ENCODE measurements at regions not wholly inside any gene's neighbourhood (a gene's known extent, or its start where the extent isn't known, plus 50 kb on each side); places are given as distances from the start of the nearest gene placed in this dataset.

- TF ChIP-seq, protein P1, sequence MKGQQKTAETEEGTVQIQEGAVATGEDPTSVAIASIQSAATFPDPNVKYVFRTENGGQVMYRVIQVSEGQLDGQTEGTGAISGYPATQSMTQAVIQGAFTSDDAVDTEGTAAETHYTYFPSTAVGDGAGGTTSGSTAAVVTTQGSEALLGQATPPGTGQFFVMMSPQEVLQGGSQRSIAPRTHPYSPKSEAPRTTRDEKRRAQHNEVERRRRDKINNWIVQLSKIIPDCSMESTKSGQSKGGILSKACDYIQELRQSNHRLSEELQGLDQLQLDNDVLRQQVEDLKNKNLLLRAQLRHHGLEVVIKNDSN (IDR thresholded peaks at IDR 0.05; ENCODE audit: borderline replicate concordance, extremely low read length, insufficient read depth, low read depth, low read length), result no peak
- TF ChIP-seq SREBF1 (IDR thresholded peaks at IDR 0.05; ENCODE audit: low read length), result no peak
- no peak for TF ChIP-seq EP300 (IDR thresholded peaks at IDR 0.05; ENCODE audit: borderline replicate concordance in 1 of 2, control insufficient read depth in 1 of 2, low read depth in 2 of 2, low read length in 2 of 2)
- TF ChIP-seq, protein P2, sequence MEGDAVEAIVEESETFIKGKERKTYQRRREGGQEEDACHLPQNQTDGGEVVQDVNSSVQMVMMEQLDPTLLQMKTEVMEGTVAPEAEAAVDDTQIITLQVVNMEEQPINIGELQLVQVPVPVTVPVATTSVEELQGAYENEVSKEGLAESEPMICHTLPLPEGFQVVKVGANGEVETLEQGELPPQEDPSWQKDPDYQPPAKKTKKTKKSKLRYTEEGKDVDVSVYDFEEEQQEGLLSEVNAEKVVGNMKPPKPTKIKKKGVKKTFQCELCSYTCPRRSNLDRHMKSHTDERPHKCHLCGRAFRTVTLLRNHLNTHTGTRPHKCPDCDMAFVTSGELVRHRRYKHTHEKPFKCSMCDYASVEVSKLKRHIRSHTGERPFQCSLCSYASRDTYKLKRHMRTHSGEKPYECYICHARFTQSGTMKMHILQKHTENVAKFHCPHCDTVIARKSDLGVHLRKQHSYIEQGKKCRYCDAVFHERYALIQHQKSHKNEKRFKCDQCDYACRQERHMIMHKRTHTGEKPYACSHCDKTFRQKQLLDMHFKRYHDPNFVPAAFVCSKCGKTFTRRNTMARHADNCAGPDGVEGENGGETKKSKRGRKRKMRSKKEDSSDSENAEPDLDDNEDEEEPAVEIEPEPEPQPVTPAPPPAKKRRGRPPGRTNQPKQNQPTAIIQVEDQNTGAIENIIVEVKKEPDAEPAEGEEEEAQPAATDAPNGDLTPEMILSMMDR (IDR thresholded peaks at IDR 0.05 in 2 of 3, conservative IDR thresholded peaks at IDR 0.05 in 1 of 3; ENCODE audit: control insufficient read depth in 2 of 3, extremely low read depth in 1 of 3, insufficient read depth in 1 of 3, low read depth in 3 of 3, low read length in 3 of 3), result no peak
- TF ChIP-seq, protein P3, sequence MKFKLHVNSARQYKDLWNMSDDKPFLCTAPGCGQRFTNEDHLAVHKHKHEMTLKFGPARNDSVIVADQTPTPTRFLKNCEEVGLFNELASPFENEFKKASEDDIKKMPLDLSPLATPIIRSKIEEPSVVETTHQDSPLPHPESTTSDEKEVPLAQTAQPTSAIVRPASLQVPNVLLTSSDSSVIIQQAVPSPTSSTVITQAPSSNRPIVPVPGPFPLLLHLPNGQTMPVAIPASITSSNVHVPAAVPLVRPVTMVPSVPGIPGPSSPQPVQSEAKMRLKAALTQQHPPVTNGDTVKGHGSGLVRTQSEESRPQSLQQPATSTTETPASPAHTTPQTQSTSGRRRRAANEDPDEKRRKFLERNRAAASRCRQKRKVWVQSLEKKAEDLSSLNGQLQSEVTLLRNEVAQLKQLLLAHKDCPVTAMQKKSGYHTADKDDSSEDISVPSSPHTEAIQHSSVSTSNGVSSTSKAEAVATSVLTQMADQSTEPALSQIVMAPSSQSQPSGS (IDR thresholded peaks at IDR 0.05; ENCODE audit: low read length), result no peak
- TF ChIP-seq MLLT1 (IDR thresholded peaks at IDR 0.05), result no peak
- TF ChIP-seq PML (IDR thresholded peaks at IDR 0.05; ENCODE audit: low read length), result no peak
- no peak for TF ChIP-seq JUNB (IDR thresholded peaks at IDR 0.05)
- TF ChIP-seq LARP7 (IDR thresholded peaks at IDR 0.05), result no peak
Measured at GRCh38 chr10:56902554-56902953, 541.5 kb upstream of the ZWINT start.

Measured in GM12878 (cell line).